ENCODE measurements at regions not wholly inside any gene's neighbourhood (a gene's known extent, or its start where the extent isn't known, plus 50 kb on each side); places are given as distances from the start of the nearest gene placed in this dataset.

DNA sequence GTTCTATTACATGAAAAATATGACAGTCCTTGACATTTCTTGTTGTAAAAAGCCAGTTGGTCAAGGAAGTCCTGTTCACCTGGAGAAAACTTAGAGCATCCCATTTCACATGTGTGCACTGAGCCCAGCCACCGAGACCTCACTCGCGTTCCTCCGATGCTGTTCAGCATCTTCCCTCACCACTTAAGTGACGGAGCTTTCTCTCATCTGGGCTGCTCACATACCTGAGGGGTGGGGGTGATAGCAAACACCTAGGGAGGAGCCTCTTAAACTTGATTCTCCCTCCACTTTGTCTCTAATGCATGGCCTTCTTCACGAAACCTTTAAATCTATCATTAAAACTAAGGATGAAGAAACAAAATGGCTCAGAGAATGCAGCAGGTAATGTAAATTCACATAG is 950.2 kb downstream of the GATA3 start:
- CTCF ChIA-PET: no interaction called here
- ATAC-seq (no peak), DNase-seq (no peak)
- Mint-ChIP-seq H3K4me1 (peaks cover 50% of the 10 kb centered on the region), H3K27ac (peak overlapping the region; percentile 58), H3K9me3 (ENCODE audit: low read depth) (no peaks in the 10 kb centered on the region), H3K36me3 (ENCODE audit: low read depth) (no peaks in the 10 kb centered on the region), H3K27me3 (no peaks in the 10 kb centered on the region), H3K4me3 (peak overlapping the region; percentile 6)
- POLR2A ChIA-PET: no interaction called here
- intact Hi-C loops (cut with DNase I, micrococcal nuclease): loop anchor here in 1 of 2 experiments (1.0 to 5.0 kb wide), 2 partner anchors 12 to 952 kb away; partner anchors contain the start of gene GATA3

DNA sequence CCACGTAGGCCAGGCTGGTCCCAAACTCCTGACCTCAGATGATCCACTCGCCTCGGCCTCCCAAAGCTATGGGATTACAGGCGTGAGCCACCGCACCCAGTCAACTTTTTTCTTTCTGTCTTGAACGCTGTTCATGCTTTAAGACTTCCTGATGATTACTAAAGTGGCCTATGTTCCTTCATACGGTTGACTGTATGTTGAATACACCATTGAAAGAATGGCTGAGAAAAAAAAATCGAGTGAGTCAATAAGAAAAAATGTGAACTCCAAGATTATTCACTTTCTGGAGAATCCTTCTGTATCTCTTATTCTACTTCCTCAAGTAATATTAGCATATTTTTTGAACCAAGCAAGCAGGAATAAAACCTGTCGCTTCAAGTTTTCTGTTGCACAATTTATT is 955.0 kb downstream of the GATA3 start:
- POLR2A ChIA-PET: no interaction called here
- Mint-ChIP-seq H3K27me3 (no peaks in the 10 kb centered on the region), H3K36me3 (ENCODE audit: low read depth) (no peaks in the 10 kb centered on the region), H3K4me3 (no peak overlapping the region), H3K9me3 (ENCODE audit: low read depth) (no peaks in the 10 kb centered on the region), H3K27ac (peak overlapping the region; percentile 78), H3K4me1 (peaks cover 64% of the 10 kb centered on the region)
- intact Hi-C loops (cut with DNase I, micrococcal nuclease): loop anchor here in 1 of 2 experiments (5.0 kb wide), 1 partner anchor 957 kb away; the partner anchor contains the start of gene GATA3
- CTCF ChIA-PET: interaction anchor here (0.6 to 1.6 kb wide), 6 partner anchors 31 to 139 kb away, joined by 3 to 6 read pairs (median 3); no protein-coding TSS in a partner anchor
- DNase-seq: no peak
- ATAC-seq: no peak

DNA sequence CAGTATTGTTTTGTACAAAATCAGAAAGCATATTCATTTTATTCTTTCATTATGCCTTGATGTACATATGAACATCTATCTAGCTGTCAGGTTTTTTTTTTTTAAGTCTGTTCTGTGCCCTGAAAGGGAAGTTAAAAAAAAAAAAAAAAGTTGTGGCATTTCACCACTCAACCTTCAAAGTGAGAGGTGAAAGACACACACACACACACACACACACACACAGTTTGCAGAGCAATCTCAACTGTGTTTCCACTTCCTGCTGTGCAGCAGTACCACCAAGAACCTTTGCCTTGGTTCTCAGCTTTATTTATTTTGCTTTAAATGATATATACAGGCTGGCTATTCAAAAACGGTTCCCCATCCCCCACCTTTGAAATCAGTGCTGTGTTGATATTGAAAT is 955.6 kb downstream of the GATA3 start:
- ATAC-seq: peak; percentile 80
- Mint-ChIP-seq H3K27ac (peak overlapping the region; percentile 78), H3K27me3 (peaks cover 2% of the 10 kb centered on the region), H3K9me3 (ENCODE audit: low read depth) (no peaks in the 10 kb centered on the region), H3K4me1 (peaks cover 64% of the 10 kb centered on the region), H3K4me3 (peak overlapping the region; percentile 30), H3K36me3 (ENCODE audit: low read depth) (peaks cover 5% of the 10 kb centered on the region)
- CTCF ChIA-PET: interaction anchor here (1.1 to 1.6 kb wide), 3 partner anchors 72 to 84 kb away, joined by 3 to 6 read pairs (median 3); no protein-coding TSS in a partner anchor
- POLR2A ChIA-PET: no interaction called here
- intact Hi-C loops (cut with DNase I, micrococcal nuclease): loop anchor here (1.0 to 10.0 kb wide), 5 partner anchors 14 to 875 kb away; no protein-coding TSS in a partner anchor
- peak; percentile 42 for DNase-seq

GRCh38 chr10:9010931-9011670 is 956.6 kb downstream of the GATA3 start:
- ATAC-seq (no peak), DNase-seq (no peak)
- POLR2A ChIA-PET: no interaction called here
- Mint-ChIP-seq H3K36me3 (ENCODE audit: low read depth) (peaks cover 5% of the 10 kb centered on the region), H3K27me3 (peaks cover 2% of the 10 kb centered on the region), H3K4me3 (no peak overlapping the region), H3K27ac (peak overlapping the region; percentile 53), H3K4me1 (peaks cover 63% of the 10 kb centered on the region), H3K9me3 (ENCODE audit: low read depth) (no peaks in the 10 kb centered on the region)
- CTCF ChIA-PET: interaction anchor here (0.5 to 1.6 kb wide), 3 partner anchors 10 to 974 kb away, joined by 4 to 6 read pairs (median 4); no protein-coding TSS in a partner anchor
- intact Hi-C loops (cut with DNase I, micrococcal nuclease): loop anchor here (1.0 to 10.0 kb wide), 5 partner anchors 13 to 876 kb away; no protein-coding TSS in a partner anchor

DNA sequence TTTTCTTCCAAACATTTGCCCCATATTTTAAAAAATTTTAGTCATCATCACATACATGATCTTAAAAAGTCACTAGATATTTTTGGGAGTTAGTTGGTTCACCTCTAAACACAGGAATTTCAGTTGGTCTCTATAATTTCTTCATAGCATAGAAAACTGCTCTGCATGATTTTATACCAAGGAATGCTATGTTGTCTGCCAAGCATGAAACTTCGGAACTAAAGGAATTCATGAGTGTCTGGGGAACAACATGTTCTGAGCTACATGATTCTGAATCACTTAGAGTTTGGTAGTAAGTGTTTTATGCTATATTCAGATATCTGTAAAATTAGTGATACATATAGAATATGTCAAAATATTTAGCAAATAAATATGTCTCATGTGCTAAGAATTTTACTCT is 957.8 kb downstream of the GATA3 start:
- ATAC-seq (no peak), DNase-seq (no peak)
- CTCF ChIA-PET: interaction anchor here (0.7 kb wide), 1 partner anchor 1170 kb away, joined by 3 read pairs; no protein-coding TSS in a partner anchor
- POLR2A ChIA-PET: no interaction called here
- H3K4me1 Mint-ChIP-seq: peaks cover 53% of the 10 kb centered on the region
- H3K9me3 Mint-ChIP-seq (ENCODE audit: low read depth): no peaks in the 10 kb centered on the region
- no peak overlapping the region for H3K4me3 Mint-ChIP-seq
- no peak overlapping the region for H3K27ac Mint-ChIP-seq
- peaks cover 5% of the 10 kb centered on the region for H3K36me3 Mint-ChIP-seq (ENCODE audit: low read depth)
- intact Hi-C loops (cut with DNase I, micrococcal nuclease): loop anchor here (10.0 kb wide), 2 partner anchors 678 to 878 kb away; no protein-coding TSS in a partner anchor
- peaks cover 6% of the 10 kb centered on the region for H3K27me3 Mint-ChIP-seq

DNA sequence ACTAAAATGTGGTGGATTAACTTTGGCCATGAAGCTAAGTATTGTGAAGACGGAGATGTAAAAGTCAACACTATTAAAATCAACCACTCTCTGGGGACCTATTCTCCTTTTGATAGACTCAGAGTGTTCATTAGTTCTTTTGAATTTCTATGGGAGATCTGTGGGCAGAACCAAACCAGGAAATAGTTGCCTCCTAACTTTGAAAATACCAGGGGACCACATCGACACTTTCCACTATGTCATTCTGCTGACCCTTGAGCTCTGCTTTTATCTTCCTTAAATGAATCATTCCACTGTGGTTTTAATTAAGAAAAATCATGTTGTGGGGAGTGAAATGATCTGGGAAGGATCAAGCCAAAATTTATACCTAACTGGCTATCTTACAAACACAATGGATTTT is 960.5 kb downstream of the GATA3 start:
- Mint-ChIP-seq H3K27me3 (peaks cover 6% of the 10 kb centered on the region), H3K27ac (peak overlapping the region; percentile 74), H3K9me3 (ENCODE audit: low read depth) (no peaks in the 10 kb centered on the region), H3K4me1 (peaks cover 39% of the 10 kb centered on the region), H3K4me3 (no peak overlapping the region), H3K36me3 (ENCODE audit: low read depth) (peaks cover 5% of the 10 kb centered on the region)
- no peak for ATAC-seq
- intact Hi-C loops (cut with DNase I, micrococcal nuclease): loop anchor here (10.0 kb wide), 2 partner anchors 680 to 880 kb away; no protein-coding TSS in a partner anchor
- CTCF ChIA-PET: interaction anchor here (0.7 to 1.1 kb wide), 3 partner anchors 18 to 296 kb away, joined by 3 read pairs; no protein-coding TSS in a partner anchor
- POLR2A ChIA-PET: no interaction called here
- DNase-seq: no peak

DNA sequence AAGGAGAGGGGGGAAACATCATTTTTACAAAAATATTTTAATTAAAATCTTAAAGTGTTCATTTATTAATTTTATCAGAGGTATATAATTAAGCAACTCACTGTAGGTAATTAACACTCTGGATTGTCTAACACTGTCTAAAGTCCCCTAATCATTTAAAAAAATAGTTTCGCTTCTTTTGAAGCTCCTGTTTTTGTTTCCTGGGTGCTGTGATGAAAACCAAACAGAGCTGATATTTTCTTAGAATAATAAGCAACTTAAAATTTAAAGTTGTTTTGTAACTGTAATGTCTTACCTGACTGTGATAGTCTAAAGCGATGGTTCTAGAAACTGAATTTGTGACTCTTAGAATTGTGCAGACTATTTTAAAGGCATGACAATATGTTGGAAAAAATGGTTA is 961.0 kb downstream of the GATA3 start:
- H3K4me1 Mint-ChIP-seq: peaks cover 35% of the 10 kb centered on the region
- DNase-seq: no peak
- intact Hi-C loops (cut with DNase I, micrococcal nuclease): loop anchor here (10.0 kb wide), 2 partner anchors 681 to 881 kb away; no protein-coding TSS in a partner anchor
- peaks cover 6% of the 10 kb centered on the region for H3K27me3 Mint-ChIP-seq
- H3K9me3 Mint-ChIP-seq (ENCODE audit: low read depth): no peaks in the 10 kb centered on the region
- no peak overlapping the region for H3K4me3 Mint-ChIP-seq
- POLR2A ChIA-PET: no interaction called here
- peaks cover 5% of the 10 kb centered on the region for H3K36me3 Mint-ChIP-seq (ENCODE audit: low read depth)
- H3K27ac Mint-ChIP-seq: peak overlapping the region; percentile 74
- no peak for ATAC-seq
- CTCF ChIA-PET: interaction anchor here (0.7 to 1.1 kb wide), 2 partner anchors 71 to 168 kb away, joined by 3 read pairs; no protein-coding TSS in a partner anchor

DNA sequence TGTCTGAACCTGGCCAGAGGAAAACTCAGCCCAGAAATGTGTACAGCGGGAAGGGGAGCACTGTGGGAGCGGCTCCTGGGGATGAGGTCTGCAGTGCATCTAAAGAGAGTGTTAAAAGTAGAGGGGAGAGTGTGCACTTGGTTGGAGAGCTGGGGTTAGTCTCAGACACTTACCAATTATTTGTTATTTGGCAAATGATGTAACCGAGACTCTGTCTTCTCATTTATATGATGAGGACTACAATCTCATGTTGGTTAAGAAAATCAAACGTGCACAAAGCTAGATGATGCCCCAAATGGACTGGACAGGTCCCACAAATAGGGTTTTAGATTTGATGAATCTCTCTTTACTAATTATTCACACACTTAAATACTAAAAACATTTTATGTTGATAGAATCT is 962.4 kb downstream of the GATA3 start:
- DNase-seq (no peak), ATAC-seq (no peak)
- ChIA-PET CTCF (no interaction called here), POLR2A (no interaction called here)
- Mint-ChIP-seq H3K9me3 (ENCODE audit: low read depth) (no peaks in the 10 kb centered on the region), H3K27me3 (peaks cover 10% of the 10 kb centered on the region), H3K4me3 (peak overlapping the region; percentile 15), H3K36me3 (ENCODE audit: low read depth) (peaks cover 5% of the 10 kb centered on the region), H3K27ac (peak overlapping the region; percentile 37), H3K4me1 (peaks cover 33% of the 10 kb centered on the region)
- intact Hi-C loops (cut with DNase I, micrococcal nuclease): loop anchor here (10.0 kb wide), 2 partner anchors 682 to 882 kb away; no protein-coding TSS in a partner anchor

DNA sequence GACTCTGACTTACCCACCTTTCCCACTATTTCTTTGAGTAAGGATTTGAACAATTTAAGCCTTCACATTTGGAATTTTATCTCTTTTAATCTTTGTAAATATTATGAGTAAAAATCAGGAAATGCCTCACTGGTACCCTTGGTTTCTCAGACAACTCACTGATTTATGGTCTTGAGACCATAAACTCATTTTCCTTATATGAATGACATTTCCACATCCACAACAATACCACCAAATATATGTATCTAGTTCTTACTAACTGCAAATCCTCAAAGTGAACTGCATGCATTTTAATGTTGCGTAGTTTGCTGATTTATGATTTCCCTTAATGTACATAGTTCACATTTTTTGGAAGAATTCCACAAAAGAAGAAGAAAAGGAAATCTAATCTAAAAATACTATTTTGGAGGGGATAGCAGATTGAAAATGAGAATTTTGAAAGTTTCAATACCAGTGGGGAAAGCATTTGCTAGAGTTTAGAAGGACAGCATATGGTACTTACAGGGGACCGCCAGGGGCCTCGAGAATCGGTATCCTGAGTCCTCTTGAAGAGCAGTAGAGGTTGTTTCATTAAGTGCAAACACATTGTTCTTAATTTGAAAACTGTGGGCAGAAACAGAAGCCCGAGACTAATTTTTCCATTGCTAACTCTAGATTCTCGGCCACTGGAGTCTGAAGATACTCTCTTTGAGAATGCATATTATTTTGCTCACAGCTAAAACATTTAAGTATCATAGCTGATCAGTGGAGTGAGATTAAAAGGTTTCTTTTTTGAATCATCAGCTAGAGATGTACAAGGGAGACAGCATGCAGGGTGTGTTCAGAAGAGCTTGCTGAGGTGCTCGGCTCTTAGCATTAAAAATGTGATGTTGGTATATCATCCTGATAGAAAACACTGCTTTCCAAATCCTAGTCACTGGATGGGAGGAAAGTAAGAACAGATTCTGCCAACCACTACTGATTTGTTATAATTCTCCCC is 964.0 kb downstream of the GATA3 start:
- ChIA-PET CTCF (interaction anchor here (0.6 kb wide), 1 partner anchor 844 kb away, joined by 3 read pairs; no protein-coding TSS in a partner anchor), POLR2A (no interaction called here)
- DNase-seq (no peak), ATAC-seq (peak; percentile 54)
- H3K27ac Mint-ChIP-seq: peak overlapping the region; percentile 5
- no peaks in the 10 kb centered on the region for H3K9me3 Mint-ChIP-seq (ENCODE audit: low read depth)
- H3K4me1 Mint-ChIP-seq: peaks cover 35% of the 10 kb centered on the region
- peak overlapping the region; percentile 11 for H3K4me3 Mint-ChIP-seq
- peaks cover 5% of the 10 kb centered on the region for H3K36me3 Mint-ChIP-seq (ENCODE audit: low read depth)
- intact Hi-C loops (cut with DNase I, micrococcal nuclease): loop anchor here (10.0 kb wide), 2 partner anchors 684 to 884 kb away; no protein-coding TSS in a partner anchor
- peaks cover 12% of the 10 kb centered on the region for H3K27me3 Mint-ChIP-seq

- Mint-ChIP-seq H3K9me3 (ENCODE audit: low read depth) (no peaks in the 10 kb centered on the region), H3K27me3 (peaks cover 12% of the 10 kb centered on the region), H3K36me3 (ENCODE audit: low read depth) (peaks cover 7% of the 10 kb centered on the region), H3K4me1 (peaks cover 48% of the 10 kb centered on the region), H3K27ac (no peak overlapping the region), H3K4me3 (no peak overlapping the region)
- CTCF ChIA-PET: no interaction called here
- intact Hi-C loops (cut with DNase I, micrococcal nuclease): loop anchor here (5.0 to 10.0 kb wide), 5 partner anchors 448 to 958 kb away; no protein-coding TSS in a partner anchor
- POLR2A ChIA-PET: no interaction called here
- ATAC-seq (no peak), DNase-seq (no peak)
These were observed 968.7 kb downstream of the GATA3 start for GRCh38 chr10:9023206-9023605.

DNA sequence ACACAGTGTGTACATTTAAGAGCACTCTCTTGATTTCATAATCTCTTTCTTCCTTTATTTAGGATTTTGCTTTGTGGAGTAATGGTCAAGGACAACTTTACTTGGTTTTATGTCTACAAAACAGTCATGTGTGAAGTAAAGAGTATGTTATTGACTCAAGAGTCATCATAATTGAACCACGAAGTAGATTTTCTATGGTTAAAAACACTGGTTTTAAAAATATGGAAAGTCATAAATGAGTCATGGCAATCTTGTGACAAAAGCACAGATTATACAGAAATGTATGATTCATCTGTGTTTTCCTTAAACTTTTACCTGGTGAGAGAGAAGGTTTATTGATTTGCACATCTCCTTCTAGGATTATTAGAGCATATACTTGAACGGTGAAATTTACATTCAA is 969.7 kb downstream of the GATA3 start:
- ChIA-PET POLR2A (no interaction called here), CTCF (no interaction called here)
- no peaks in the 10 kb centered on the region for H3K9me3 Mint-ChIP-seq (ENCODE audit: low read depth)
- H3K4me3 Mint-ChIP-seq: no peak overlapping the region
- no peak for DNase-seq
- peaks cover 7% of the 10 kb centered on the region for H3K36me3 Mint-ChIP-seq (ENCODE audit: low read depth)
- intact Hi-C loops (cut with DNase I, micrococcal nuclease): loop anchor here (1.0 to 10.0 kb wide), 10 partner anchors 14 to 959 kb away; no protein-coding TSS in a partner anchor
- peak; percentile 72 for ATAC-seq
- H3K27ac Mint-ChIP-seq: peak overlapping the region; percentile 81
- peaks cover 12% of the 10 kb centered on the region for H3K27me3 Mint-ChIP-seq
- H3K4me1 Mint-ChIP-seq: peaks cover 47% of the 10 kb centered on the region
